GM10266 (cell line): ENCODE measurements at regions not wholly inside any gene's neighbourhood (a gene's known extent, or its start where the extent isn't known, plus 50 kb on each side); places are given as distances from the start of the nearest gene placed in this dataset.

Source experiments
- DNase-seq: peaks from one replicate; pipeline ENCODE4 v3.0.0; 2012; ENCODE audit errors: extremely low spot score
- CTCF ChIP-seq: IDR thresholded peaks from 2 replicates; pipeline ENCODE4 v1.5.1; 2012; ENCODE audit warnings: mild to moderate bottlenecking, low read depth; ENCODE audit not compliant: control insufficient read depth, insufficient read depth; ENCODE audit errors: missing control alignments

DNA sequence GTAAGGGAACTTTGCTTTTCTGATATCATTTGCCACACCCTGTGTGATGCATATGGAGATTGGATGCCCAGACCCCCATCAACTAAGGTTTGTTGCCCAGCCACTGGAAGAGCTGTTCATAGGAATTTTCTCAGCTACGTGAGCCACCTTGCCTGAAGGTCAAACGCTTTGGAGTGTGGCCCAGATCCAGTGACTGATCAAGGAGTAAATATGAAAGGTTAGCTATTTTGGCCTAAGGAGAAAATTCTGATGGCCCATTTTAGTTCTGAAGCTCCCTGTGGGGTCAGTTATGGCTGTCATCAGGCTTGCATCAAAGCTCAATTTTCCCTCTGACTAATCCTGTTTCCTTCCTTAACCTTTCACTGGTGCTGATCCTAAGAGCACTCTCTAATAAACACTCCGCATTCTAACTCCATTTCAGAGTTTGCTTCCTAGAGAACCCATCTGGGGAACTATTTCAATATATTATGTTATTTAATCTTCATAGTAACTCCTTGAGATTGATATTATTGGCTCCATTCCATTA lies 407.7 kb downstream of the SPRY1 start:
- no peak for TF ChIP-seq CTCF
- no peak for DNase-seq

GRCh38 chr4:123806056-123806455 lies 409.5 kb downstream of the SPRY1 start:
- DNase-seq = no peak
- no peak for TF ChIP-seq CTCF

DNA sequence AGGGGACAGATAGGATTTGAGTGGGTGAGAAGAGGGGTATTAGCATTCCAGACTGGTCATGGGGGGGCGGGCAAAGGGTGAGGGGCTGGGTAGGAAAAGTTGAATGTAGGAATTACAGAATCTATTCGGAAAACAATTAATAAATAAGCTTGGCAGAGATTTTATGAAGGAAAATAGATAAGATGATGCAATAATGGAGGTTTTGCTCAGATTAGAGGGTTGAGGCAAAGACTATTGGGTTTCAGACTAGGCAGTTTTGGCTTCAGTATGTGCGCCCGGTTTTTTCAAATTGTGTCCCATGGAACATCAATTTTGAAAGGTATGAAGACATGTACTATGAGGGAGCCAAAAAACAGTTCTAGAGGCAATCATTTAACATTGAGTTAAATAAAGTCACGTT lies 410.6 kb downstream of the SPRY1 start:
- DNase-seq = no peak
- TF ChIP-seq CTCF = no peak

- no peak for DNase-seq
- TF ChIP-seq CTCF = no peak
These were observed 411.3 kb downstream of the SPRY1 start for GRCh38 chr4:123807866-123808265.

- no peak for TF ChIP-seq CTCF
- DNase-seq = no peak
These were observed 413.3 kb downstream of the SPRY1 start for GRCh38 chr4:123809864-123810263.

DNA sequence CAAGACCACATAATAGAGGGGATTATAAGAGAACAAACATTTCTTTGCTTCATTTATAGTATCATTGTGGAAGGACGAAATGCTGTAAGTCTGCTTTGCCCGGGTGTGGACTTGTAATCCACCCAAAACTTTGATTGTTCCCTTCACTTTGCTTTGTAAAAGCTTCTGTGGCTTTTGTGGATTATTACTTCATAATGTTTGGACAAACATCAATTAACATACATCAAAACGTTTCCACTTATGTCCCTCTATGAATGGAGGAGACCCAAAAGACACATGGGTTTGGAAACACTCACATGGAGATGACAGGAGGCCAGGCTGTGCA lies 415.4 kb downstream of the SPRY1 start:
- no peak for DNase-seq
- no peak for TF ChIP-seq CTCF

- TF ChIP-seq CTCF = no peak
- no peak for DNase-seq
These were observed 417.3 kb downstream of the SPRY1 start for GRCh38 chr4:123813901-123814300.
